ENCODE measurements at regions not wholly inside any gene's neighbourhood (a gene's known extent, or its start where the extent isn't known, plus 50 kb on each side); places are given as distances from the start of the nearest gene placed in this dataset.

- TF ChIP-seq ZFP3 (CRISPR knock-in tag; IDR thresholded peaks at IDR 0.05) (no peak), ZFP30 (CRISPR knock-in tag; IDR thresholded peaks at IDR 0.05) (no peak), RARB (CRISPR knock-in tag; IDR thresholded peaks at IDR 0.05) (no peak), GLIS3 (CRISPR knock-in tag; IDR thresholded peaks at IDR 0.05) (no peak), POU6F1 (CRISPR knock-in tag; IDR thresholded peaks at IDR 0.05; ENCODE audit: borderline replicate concordance, low read depth) (no peak), ZNF8 (CRISPR knock-in tag; IDR thresholded peaks at IDR 0.05) (no peak), TOX (CRISPR knock-in tag; IDR thresholded peaks at IDR 0.05; ENCODE audit: borderline replicate concordance) (no peak)
Measured at GRCh38 chr2:604854-605524, 72.2 kb downstream of the TMEM18 start.
